Chondrocyte (in vitro differentiated cells): ENCODE measurements at regions not wholly inside any gene's neighbourhood (a gene's known extent, or its start where the extent isn't known, plus 50 kb on each side); places are given as distances from the start of the nearest gene placed in this dataset.

ENCODE experiments used
- DNase-seq: peaks from one replicate; pipeline ENCODE4 v3.0.0; 2021; ENCODE audit warnings: mixed read lengths, low spot score
- H3K27ac Mint-ChIP-seq: one replicate; pipeline ENCODE4 v1.8.0; 2021; ENCODE audit warnings: mild to moderate bottlenecking, moderate library complexity, mixed read lengths; ENCODE audit not compliant: unreplicated experiment
- H3K27me3 Mint-ChIP-seq: 2 replicates; pipeline ENCODE4 v1.8.0; 2021; ENCODE audit warnings: low read depth, mixed read lengths
- H3K36me3 Mint-ChIP-seq: 2 replicates; pipeline ENCODE4 v1.8.0; 2021; ENCODE audit warnings: low read depth, mixed read lengths
- H3K4me1 Mint-ChIP-seq: 2 replicates; pipeline ENCODE4 v1.8.0; 2021; ENCODE audit warnings: low read depth, mild to moderate bottlenecking, mixed read lengths
- H3K4me3 Mint-ChIP-seq: one replicate; pipeline ENCODE4 v1.8.0; 2021; ENCODE audit warnings: mild to moderate bottlenecking, moderate library complexity, mixed read lengths; ENCODE audit not compliant: unreplicated experiment
- H3K9me3 Mint-ChIP-seq: 2 replicates; pipeline ENCODE4 v1.8.0; 2021; ENCODE audit warnings: low read depth, mixed read lengths
- TF ChIP-seq, protein P1 (sequence below): fragments of 200-600 bp; sonication (generic); IDR thresholded peaks from 2 replicates; pipeline ENCODE4 v1.5.0; 2021; ENCODE audit warnings: antibody characterized with exemption, mild to moderate bottlenecking, moderate library complexity

- Mint-ChIP-seq H3K36me3 (no peaks in the 10 kb centered on the region), H3K27me3 (no peaks in the 10 kb centered on the region), H3K27ac (peak overlapping the region; percentile 85), H3K9me3 (no peaks in the 10 kb centered on the region), H3K4me1 (peaks cover 26% of the 10 kb centered on the region), H3K4me3 (no peak overlapping the region)
- no peak for DNase-seq
- TF ChIP-seq, protein P1, sequence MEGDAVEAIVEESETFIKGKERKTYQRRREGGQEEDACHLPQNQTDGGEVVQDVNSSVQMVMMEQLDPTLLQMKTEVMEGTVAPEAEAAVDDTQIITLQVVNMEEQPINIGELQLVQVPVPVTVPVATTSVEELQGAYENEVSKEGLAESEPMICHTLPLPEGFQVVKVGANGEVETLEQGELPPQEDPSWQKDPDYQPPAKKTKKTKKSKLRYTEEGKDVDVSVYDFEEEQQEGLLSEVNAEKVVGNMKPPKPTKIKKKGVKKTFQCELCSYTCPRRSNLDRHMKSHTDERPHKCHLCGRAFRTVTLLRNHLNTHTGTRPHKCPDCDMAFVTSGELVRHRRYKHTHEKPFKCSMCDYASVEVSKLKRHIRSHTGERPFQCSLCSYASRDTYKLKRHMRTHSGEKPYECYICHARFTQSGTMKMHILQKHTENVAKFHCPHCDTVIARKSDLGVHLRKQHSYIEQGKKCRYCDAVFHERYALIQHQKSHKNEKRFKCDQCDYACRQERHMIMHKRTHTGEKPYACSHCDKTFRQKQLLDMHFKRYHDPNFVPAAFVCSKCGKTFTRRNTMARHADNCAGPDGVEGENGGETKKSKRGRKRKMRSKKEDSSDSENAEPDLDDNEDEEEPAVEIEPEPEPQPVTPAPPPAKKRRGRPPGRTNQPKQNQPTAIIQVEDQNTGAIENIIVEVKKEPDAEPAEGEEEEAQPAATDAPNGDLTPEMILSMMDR: no peak
Observed at GRCh38 chr4:138910195-138910913, 105.2 kb upstream of the NOCT start.

- no peaks in the 10 kb centered on the region for H3K9me3 Mint-ChIP-seq
- H3K27me3 Mint-ChIP-seq: no peaks in the 10 kb centered on the region
- H3K4me1 Mint-ChIP-seq: peaks cover 26% of the 10 kb centered on the region
- H3K36me3 Mint-ChIP-seq: no peaks in the 10 kb centered on the region
- DNase-seq: no peak
- H3K4me3 Mint-ChIP-seq: no peak overlapping the region
- no peak overlapping the region for H3K27ac Mint-ChIP-seq
- TF ChIP-seq, protein P1: no peak
Observed at GRCh38 chr4:138909587-138909986, 106.0 kb upstream of the NOCT start.

DNA sequence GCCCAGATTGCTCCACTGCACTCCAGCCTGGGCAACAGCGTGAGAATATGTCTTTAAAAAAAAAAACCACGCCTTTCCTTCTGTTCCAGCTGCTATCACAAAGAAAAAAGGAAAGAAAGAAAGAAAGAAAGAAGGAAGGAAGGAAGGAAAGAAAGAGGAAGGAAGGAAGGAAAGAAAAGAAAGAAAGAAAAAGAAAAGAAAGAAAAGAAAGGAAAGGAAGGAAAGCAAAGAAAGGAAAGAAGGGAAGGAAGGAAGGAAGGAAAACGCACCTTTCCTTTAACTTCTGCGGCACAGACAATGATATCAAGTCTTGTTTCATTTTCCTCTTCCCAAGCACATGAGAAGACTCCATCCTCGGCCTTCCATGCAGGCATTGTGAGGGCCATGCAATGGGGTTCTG is 107.4 kb upstream of the NOCT start:
- H3K9me3 Mint-ChIP-seq: no peaks in the 10 kb centered on the region
- no peak overlapping the region for H3K27ac Mint-ChIP-seq
- H3K27me3 Mint-ChIP-seq: no peaks in the 10 kb centered on the region
- TF ChIP-seq, protein P1: no peak
- H3K36me3 Mint-ChIP-seq: no peaks in the 10 kb centered on the region
- H3K4me3 Mint-ChIP-seq: no peak overlapping the region
- DNase-seq: no peak
- peaks cover 26% of the 10 kb centered on the region for H3K4me1 Mint-ChIP-seq

- DNase-seq: no peak
- H3K36me3 Mint-ChIP-seq: no peaks in the 10 kb centered on the region
- no peaks in the 10 kb centered on the region for H3K27me3 Mint-ChIP-seq
- TF ChIP-seq, protein P1: no peak
- no peak overlapping the region for H3K27ac Mint-ChIP-seq
- H3K9me3 Mint-ChIP-seq: no peaks in the 10 kb centered on the region
- H3K4me1 Mint-ChIP-seq: peaks cover 24% of the 10 kb centered on the region
- no peak overlapping the region for H3K4me3 Mint-ChIP-seq
Observed at GRCh38 chr4:138907174-138907573, 108.4 kb upstream of the NOCT start.

- H3K27me3 Mint-ChIP-seq: no peaks in the 10 kb centered on the region
- no peak for DNase-seq
- peaks cover 1% of the 10 kb centered on the region for H3K4me1 Mint-ChIP-seq
- TF ChIP-seq, protein P1: no peak
- no peak overlapping the region for H3K4me3 Mint-ChIP-seq
- H3K27ac Mint-ChIP-seq: no peak overlapping the region
- no peaks in the 10 kb centered on the region for H3K9me3 Mint-ChIP-seq
- no peaks in the 10 kb centered on the region for H3K36me3 Mint-ChIP-seq
Observed at GRCh38 chr4:138904793-138905192, 110.8 kb upstream of the NOCT start.
